ENCODE measurements at regions not wholly inside any gene's neighbourhood (a gene's known extent, or its start where the extent isn't known, plus 50 kb on each side); places are given as distances from the start of the nearest gene placed in this dataset.

DNA sequence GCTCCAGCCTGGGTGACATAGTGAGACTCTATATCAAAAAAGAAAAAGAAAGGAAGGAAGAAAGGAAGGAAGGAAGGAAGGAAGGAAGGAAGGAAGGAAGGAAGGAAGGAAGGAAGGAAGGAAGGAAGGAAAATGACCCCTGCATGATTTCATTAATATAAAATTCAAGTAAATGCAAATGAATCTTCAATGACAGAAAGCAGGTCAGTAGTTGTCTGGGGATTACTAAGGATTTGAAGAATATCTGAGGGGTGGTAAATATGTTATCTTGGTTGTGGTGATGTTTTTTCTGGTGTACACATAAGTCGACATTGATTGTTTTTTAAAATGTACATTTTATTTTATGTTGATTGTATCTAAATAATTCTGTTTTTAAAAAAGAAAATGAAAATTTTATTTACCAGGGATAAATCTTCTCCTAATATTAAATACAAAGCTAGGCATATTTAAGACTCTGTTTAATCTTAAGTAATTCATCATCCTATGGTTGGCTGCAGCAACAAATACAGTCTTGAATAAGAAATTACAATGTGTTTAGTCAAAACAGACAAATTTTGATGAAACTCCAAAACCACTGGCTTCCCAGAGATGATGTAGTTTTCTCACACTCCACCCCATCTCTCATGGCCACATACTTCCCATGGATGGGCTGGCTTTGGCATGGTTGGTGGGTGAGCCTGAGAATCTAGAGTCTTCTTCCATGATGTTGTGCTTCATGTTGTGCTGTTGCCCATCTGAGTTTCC is 314.7 kb upstream of the REG3G start:
- Histone ChIP-seq H3K4me2 (ENCODE audit: insufficient read depth, insufficient read length, low read length) (no peak overlapping the region), H4K5ac (ENCODE audit: insufficient read length, low read depth, low read length) (no peak overlapping the region), H3K18ac (ENCODE audit: insufficient read length, low read depth, low read length) (no peak overlapping the region), H3K56ac (ENCODE audit: insufficient read length, low read depth, low read length) (no peak overlapping the region), H2BK15ac (ENCODE audit: low read depth, low read length) (no peak overlapping the region), H3K79me1 (ENCODE audit: insufficient read depth, low read depth, low read length, poor library complexity, severe bottlenecking) (no peaks in the 10 kb centered on the region), H3K4ac (ENCODE audit: low read depth, low read length) (no peak overlapping the region), H3K4me1 (ENCODE audit: insufficient read depth, low read length) (no peaks in the 10 kb centered on the region), H3K23ac (ENCODE audit: insufficient read length, low read depth, low read length) (no peak overlapping the region), H3K79me2 (ENCODE audit: insufficient read depth, low read length) (no peaks in the 10 kb centered on the region), H2BK5ac (ENCODE audit: insufficient read length, low read length) (no peak overlapping the region), H3K9ac (ENCODE audit: extremely low read depth, insufficient read length, low read length) (no peak overlapping the region), H2BK120ac (ENCODE audit: low read depth, low read length, poor library complexity, severe bottlenecking) (no peak overlapping the region), H2BK20ac (ENCODE audit: low read depth, low read length, poor library complexity, severe bottlenecking) (no peak overlapping the region), H3K27me3 (ENCODE audit: insufficient read depth, low read length) (no peaks in the 10 kb centered on the region), H4K20me1 (ENCODE audit: control insufficient read depth, insufficient read depth, insufficient read length) (no peaks in the 10 kb centered on the region), H3K9me3 (ENCODE audit: control insufficient read depth, low read depth, low read length) (no peaks in the 10 kb centered on the region), H2BK12ac (ENCODE audit: insufficient read length, low read depth, low read length) (no peak overlapping the region), H3K14ac (ENCODE audit: insufficient read depth, low read length) (no peak overlapping the region), H2AK5ac (ENCODE audit: insufficient read length, low read length) (no peak overlapping the region), H4K91ac (ENCODE audit: insufficient read length, low read depth, low read length) (no peak overlapping the region), H4K8ac (replicated peaks; ENCODE audit: insufficient read length, low read depth, low read length) (no peak overlapping the region), H3K23me2 (ENCODE audit: insufficient read length, low read depth, low read length, poor library complexity, severe bottlenecking) (no peaks in the 10 kb centered on the region), H2AFZ (ENCODE audit: low read length) (no peak overlapping the region), H3T11ph (ENCODE audit: low read length) (no peak overlapping the region), H3K27ac (ENCODE audit: insufficient read length, low read depth, low read length) (no peak overlapping the region)
- H3K27ac Mint-ChIP-seq, result no peak overlapping the region
- H3K9me3 Mint-ChIP-seq, result no peaks in the 10 kb centered on the region
- H3K36me3 Mint-ChIP-seq (ENCODE audit: insufficient read depth in 1 of 3, low read depth in 3 of 3), result no peaks in the 10 kb centered on the region; a peak in 1 of 7 replicates
- TF ChIP-seq CTCF (conservative IDR thresholded peaks at IDR 0.05), result no peak
- DNase-seq, result no peak
- WGBS (ENCODE audit: extremely low coverage, insufficient read length, low lambda C conversion rate), result no CpG with 5 or more reads among the region's 1 CpG
- H3K4me3 Mint-ChIP-seq, result no peak overlapping the region
- H3K4me1 Mint-ChIP-seq, result peaks cover 0 to 3% of the 10 kb centered on the region in 2 experiments; a peak in 1 of 4 replicates
- no peaks in the 10 kb centered on the region for H3K27me3 Mint-ChIP-seq (ENCODE audit: low read depth)

Data from H9 (cell line).